IPS-15b (cell line): ENCODE measurements at regions not wholly inside any gene's neighbourhood (a gene's known extent, or its start where the extent isn't known, plus 50 kb on each side); places are given as distances from the start of the nearest gene placed in this dataset.

ENCODE experiments used
- H3K27me3 ChIP-seq: one replicate; pipeline ENCODE4 v1.6.1; 2013; ENCODE audit warnings: low read length; ENCODE audit not compliant: control insufficient read depth, insufficient read depth
- H3K36me3 ChIP-seq: one replicate; pipeline ENCODE4 v1.6.1; 2013; ENCODE audit warnings: low read length; ENCODE audit not compliant: control insufficient read depth, insufficient read depth
- H3K4me1 ChIP-seq: one replicate; pipeline ENCODE4 v1.6.1; 2013; ENCODE audit warnings: mild to moderate bottlenecking, low read length; ENCODE audit not compliant: control insufficient read depth, insufficient read depth
- H3K4me3 ChIP-seq: one replicate; pipeline ENCODE4 v1.5.1; 2013; ENCODE audit warnings: low read depth, low read length
- H3K9ac ChIP-seq: one replicate; pipeline ENCODE4 v1.6.1; 2013; ENCODE audit warnings: low read depth, mild to moderate bottlenecking, low read length
- H3K9me3 ChIP-seq: one replicate; pipeline ENCODE4 v1.6.1; 2013; ENCODE audit warnings: mild to moderate bottlenecking, low read length; ENCODE audit not compliant: control insufficient read depth, insufficient read depth

GRCh38 chr9:115939065-115939765, 214.4 kb upstream of the PAPPA start:
- Histone ChIP-seq H3K9ac (no peak overlapping the region), H3K4me3 (no peak overlapping the region), H3K27me3 (no peaks in the 10 kb centered on the region), H3K36me3 (no peaks in the 10 kb centered on the region), H3K4me1 (no peaks in the 10 kb centered on the region), H3K9me3 (no peaks in the 10 kb centered on the region)

- H3K9me3 ChIP-seq = no peaks in the 10 kb centered on the region
- H3K4me3 ChIP-seq = no peak overlapping the region
- no peaks in the 10 kb centered on the region for H3K27me3 ChIP-seq
- H3K9ac ChIP-seq = no peak overlapping the region
- H3K4me1 ChIP-seq = no peaks in the 10 kb centered on the region
- no peaks in the 10 kb centered on the region for H3K36me3 ChIP-seq
These were observed 211.9 kb upstream of the PAPPA start for GRCh38 chr9:115941561-115942315.

- no peak overlapping the region for H3K4me3 ChIP-seq
- no peaks in the 10 kb centered on the region for H3K27me3 ChIP-seq
- no peaks in the 10 kb centered on the region for H3K9me3 ChIP-seq
- no peaks in the 10 kb centered on the region for H3K36me3 ChIP-seq
- H3K4me1 ChIP-seq = no peaks in the 10 kb centered on the region
- H3K9ac ChIP-seq = no peak overlapping the region
These were observed 210.0 kb upstream of the PAPPA start for GRCh38 chr9:115943431-115944165.

GRCh38 chr9:115944166-115944948, 209.2 kb upstream of the PAPPA start:
- H3K4me1 ChIP-seq = no peaks in the 10 kb centered on the region
- no peak overlapping the region for H3K4me3 ChIP-seq
- no peaks in the 10 kb centered on the region for H3K9me3 ChIP-seq
- no peaks in the 10 kb centered on the region for H3K36me3 ChIP-seq
- H3K27me3 ChIP-seq = no peaks in the 10 kb centered on the region
- no peak overlapping the region for H3K9ac ChIP-seq

GRCh38 chr9:115945009-115945431, 208.6 kb upstream of the PAPPA start:
- Histone ChIP-seq H3K9ac (no peak overlapping the region), H3K27me3 (no peaks in the 10 kb centered on the region), H3K4me1 (no peaks in the 10 kb centered on the region), H3K9me3 (no peaks in the 10 kb centered on the region), H3K4me3 (no peak overlapping the region), H3K36me3 (no peaks in the 10 kb centered on the region)

- Histone ChIP-seq H3K4me1 (no peaks in the 10 kb centered on the region), H3K9me3 (no peaks in the 10 kb centered on the region), H3K27me3 (no peaks in the 10 kb centered on the region), H3K4me3 (no peak overlapping the region), H3K36me3 (no peaks in the 10 kb centered on the region), H3K9ac (no peak overlapping the region)
These were observed 207.1 kb upstream of the PAPPA start for GRCh38 chr9:115946530-115946929.

GRCh38 chr9:115951977-115952376, 201.6 kb upstream of the PAPPA start:
- H3K9me3 ChIP-seq = no peaks in the 10 kb centered on the region
- H3K4me3 ChIP-seq = no peak overlapping the region
- no peaks in the 10 kb centered on the region for H3K27me3 ChIP-seq
- H3K4me1 ChIP-seq = no peaks in the 10 kb centered on the region
- no peaks in the 10 kb centered on the region for H3K36me3 ChIP-seq
- H3K9ac ChIP-seq = no peak overlapping the region

- H3K4me3 ChIP-seq = no peak overlapping the region
- H3K27me3 ChIP-seq = no peaks in the 10 kb centered on the region
- H3K36me3 ChIP-seq = no peaks in the 10 kb centered on the region
- H3K9ac ChIP-seq = no peak overlapping the region
- no peaks in the 10 kb centered on the region for H3K4me1 ChIP-seq
- no peaks in the 10 kb centered on the region for H3K9me3 ChIP-seq
These were observed 200.9 kb upstream of the PAPPA start for GRCh38 chr9:115952430-115953292.

GRCh38 chr9:115956371-115956770, 197.2 kb upstream of the PAPPA start:
- no peaks in the 10 kb centered on the region for H3K9me3 ChIP-seq
- H3K27me3 ChIP-seq = no peaks in the 10 kb centered on the region
- H3K9ac ChIP-seq = no peak overlapping the region
- H3K4me3 ChIP-seq = no peak overlapping the region
- H3K36me3 ChIP-seq = no peaks in the 10 kb centered on the region
- no peaks in the 10 kb centered on the region for H3K4me1 ChIP-seq

GRCh38 chr9:115957585-115957984, 196.0 kb upstream of the PAPPA start:
- Histone ChIP-seq H3K4me3 (no peak overlapping the region), H3K27me3 (no peaks in the 10 kb centered on the region), H3K36me3 (no peaks in the 10 kb centered on the region), H3K4me1 (no peaks in the 10 kb centered on the region), H3K9me3 (no peaks in the 10 kb centered on the region), H3K9ac (no peak overlapping the region)
